GM20431 (cell line): ENCODE measurements at regions not wholly inside any gene's neighbourhood (a gene's known extent, or its start where the extent isn't known, plus 50 kb on each side); places are given as distances from the start of the nearest gene placed in this dataset.
"Not testable (repeated sequence)": the region's sequence is repeated elsewhere in the genome, so short reads cannot be mapped to it uniquely, and the experiment has no call there.

Experiments
- in situ Hi-C: fragments of 300-500 bp; cut with MseI, MboI; formaldehyde crosslinking; loops from one replicate; pipeline ENCODE4 v1.15.0; 2020; ENCODE audit warnings: low sequenced_read_pairs; ENCODE audit not compliant: unreplicated experiment

- in situ Hi-C loops: not testable (repeated sequence)
These were observed 230.5 kb downstream of the GOLGA6L6 start for GRCh38 chr15:20311014-20311680.

GRCh38 chr15:20310603-20311002, 231.0 kb downstream of the GOLGA6L6 start:
- in situ Hi-C loops: no loop called here

DNA sequence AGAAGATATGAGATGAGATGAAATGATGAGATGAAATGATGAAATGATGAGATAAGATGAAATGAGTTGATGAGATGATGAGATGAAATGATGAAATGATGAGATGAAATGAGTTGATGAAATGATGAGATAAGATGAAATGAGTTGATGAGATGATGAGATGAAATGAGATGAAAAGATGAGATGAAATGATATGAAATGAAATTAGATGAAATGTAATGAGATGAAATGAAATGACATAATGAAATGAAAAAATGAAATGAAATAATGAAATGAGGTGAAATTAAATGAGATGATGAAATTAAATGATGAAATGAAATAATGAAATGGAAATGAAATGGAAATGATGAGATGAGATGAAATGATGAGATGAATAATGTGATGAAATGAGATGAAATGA, 231.6 kb downstream of the GOLGA6L6 start:
- in situ Hi-C loops: not testable (repeated sequence)

GRCh38 chr15:20309395-20309794, 232.2 kb downstream of the GOLGA6L6 start:
- in situ Hi-C loops: not testable (repeated sequence)

DNA sequence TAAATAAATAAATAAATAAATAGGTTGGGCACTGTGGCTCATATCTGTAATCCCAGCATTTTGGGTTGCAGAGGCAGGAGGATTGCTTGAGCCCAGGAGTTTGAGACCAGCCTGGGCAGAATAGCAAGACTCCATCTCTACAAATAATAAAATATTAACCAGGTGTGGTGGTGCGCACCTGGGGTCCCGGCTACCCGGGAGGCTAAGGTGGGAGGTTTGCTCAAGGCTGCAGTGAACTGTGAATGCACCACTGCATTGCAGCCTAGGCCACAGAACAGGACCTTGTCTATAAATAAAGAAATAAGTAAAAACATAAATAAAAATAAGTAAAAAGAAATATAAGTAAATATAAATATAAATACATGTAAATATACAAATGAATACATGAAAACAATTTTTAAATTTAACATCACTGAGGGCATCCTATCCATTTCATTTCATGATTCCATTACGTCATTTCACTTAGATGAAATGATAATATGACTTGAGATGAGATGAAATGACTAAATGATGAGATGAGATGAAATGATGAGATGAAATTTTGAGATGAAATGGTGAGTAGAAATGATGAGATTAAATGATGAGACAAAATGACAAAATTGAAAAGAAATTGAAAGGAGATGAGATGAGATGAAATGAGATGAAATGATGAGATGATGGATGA, 233.4 kb downstream of the GOLGA6L6 start:
- in situ Hi-C loops: not testable (repeated sequence)

- in situ Hi-C loops: not testable (repeated sequence)
These were observed 234.5 kb downstream of the GOLGA6L6 start for GRCh38 chr15:20307137-20307536.

GRCh38 chr15:20306497-20307106, 235.0 kb downstream of the GOLGA6L6 start:
- in situ Hi-C loops: not testable (repeated sequence)

- in situ Hi-C loops: not testable (repeated sequence)
These were observed 235.7 kb downstream of the GOLGA6L6 start for GRCh38 chr15:20305912-20306311.

DNA sequence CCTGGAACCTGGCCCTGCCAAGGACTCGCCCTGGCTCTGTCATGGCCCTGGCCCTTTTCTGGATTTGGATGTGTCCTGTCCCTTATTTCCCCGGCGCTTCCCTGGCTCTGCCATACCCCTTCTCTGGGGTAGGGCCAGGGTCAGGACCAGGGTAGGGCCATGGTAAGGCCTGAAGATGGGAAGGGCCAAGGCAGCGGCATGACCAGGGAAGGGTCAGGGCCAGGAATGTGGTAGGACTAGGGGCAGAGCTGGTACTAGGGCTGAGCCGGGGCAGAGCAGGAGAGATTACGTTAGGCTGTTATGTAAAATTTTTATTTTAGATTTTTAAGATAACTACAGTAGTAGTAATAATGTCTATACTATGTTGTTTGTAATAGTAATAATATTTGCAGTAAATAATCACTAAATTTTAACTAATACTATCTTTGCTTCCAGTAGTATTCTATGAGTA, 236.6 kb downstream of the GOLGA6L6 start:
- in situ Hi-C loops: not testable (repeated sequence)

GRCh38 chr15:20304282-20305014, 237.2 kb downstream of the GOLGA6L6 start:
- in situ Hi-C loops: not testable (repeated sequence)

DNA sequence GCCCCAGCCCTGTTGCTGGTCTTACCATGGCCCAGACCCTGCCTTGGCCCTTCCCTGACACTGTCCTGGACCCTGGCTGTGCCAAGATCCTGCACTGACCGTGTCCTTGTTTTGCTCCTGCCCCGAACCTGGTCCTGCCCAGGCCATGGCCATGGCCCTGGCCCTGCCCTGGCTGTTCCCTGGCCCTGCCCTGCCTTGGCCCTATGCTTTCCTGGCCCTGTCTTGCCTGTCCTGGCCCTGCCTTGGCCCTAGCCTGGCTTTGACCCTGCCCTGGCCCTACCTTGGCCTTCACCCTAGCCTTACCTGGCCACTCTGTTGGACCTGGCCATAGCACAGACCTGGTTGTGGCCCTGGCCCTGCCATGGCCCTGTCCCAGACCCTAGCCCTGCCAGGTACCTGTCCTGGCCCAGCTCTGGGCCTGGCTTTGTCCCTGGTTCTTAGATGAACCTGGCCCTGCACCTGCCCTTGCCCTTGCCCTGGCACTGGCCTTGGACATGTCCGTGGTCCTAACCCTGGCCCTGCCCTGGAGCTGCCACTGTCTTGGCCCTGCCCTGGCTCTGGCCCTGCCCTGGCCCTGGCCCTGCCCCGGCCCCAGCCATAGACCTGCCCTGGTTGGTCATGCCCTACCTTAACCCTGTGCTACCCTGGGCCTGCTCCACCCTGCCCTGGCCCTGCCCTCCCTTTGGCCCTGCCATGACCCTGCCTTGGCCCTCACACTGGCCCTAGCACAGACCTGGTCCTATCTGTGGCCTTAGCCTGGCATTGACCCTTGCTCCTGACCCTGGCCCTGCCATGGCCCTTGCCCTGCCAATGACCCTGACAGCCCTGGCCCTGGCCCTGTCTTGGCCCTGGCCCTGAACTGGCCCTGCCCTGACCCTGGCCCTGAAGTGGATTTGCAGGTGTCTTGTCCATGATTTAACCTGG, 238.1 kb downstream of the GOLGA6L6 start:
- in situ Hi-C loops: not testable (repeated sequence)

DNA sequence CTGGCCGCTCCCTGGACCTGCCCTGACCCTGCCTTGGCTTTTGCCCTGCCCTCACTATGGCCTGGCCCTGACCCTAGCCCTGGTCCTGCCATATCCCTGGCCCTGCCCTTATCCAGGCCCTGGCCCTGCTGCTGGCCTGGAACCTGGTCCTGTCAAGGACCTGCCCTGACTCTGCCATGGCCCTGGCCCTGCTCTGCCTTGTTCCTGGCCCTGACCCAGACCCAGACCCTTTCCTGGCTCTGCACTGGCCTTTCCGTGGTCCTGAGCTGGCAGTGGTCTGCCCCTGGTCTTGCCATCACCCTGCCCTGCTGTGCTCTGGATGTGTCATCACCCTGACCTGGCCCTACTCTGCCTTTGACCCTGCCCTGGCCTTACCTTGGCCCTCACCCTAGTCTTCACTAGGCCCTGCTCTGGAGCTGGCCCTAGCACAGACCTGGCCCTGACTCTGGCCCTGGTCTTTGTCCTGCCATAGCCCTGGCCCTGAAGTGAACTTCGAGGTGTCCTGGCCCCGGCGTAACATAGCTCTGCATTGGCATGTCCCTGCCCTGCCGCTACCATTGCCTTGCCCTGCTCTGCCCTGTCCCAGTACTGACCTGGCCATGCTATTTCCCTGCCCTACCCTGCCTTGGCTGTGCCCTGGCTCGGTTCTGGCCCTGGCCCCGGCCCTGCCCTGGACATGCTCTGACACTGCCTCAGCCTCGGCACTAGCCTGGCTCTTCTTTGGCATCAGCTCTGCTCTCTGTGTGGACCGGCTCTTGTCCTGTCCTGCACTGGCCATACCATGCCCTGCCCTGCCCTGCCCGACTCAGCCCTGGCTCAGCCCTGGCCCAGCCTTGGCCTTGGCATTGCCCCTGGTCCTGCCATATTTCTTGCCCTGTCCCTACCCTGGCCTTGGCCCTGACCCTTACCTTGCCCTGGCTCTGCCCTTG, 239.2 kb downstream of the GOLGA6L6 start:
- in situ Hi-C loops: not testable (repeated sequence)

DNA sequence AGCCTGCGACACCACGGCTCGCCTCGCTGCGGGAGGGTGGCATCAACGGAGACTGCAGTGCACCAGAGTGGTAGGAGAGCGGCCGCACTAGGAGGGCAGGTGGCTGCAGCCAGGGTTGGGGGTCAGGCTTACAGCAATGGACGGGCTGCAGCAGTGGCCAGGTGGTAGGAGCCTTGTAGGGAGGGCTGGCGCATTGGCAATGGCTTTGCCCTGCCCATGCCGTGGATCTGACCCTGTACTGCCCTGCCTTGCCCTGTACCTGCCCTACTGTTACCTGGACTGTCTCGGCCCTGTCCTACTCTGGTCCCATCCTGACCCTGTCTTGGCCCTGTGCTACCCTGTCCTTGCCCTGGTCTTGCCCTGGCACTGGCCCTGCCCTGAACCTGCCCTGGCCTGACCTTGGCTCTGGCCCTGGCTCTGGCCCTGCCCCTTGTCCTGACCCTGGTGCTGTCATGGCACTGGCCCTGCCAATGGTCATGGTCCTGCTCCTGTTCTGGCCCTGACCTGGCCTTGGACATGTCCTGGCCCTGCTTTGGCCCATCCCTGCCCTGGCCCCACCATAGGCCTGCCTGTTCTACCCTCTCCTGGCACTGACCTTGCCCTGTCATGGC, 240.0 kb downstream of the GOLGA6L6 start:
- in situ Hi-C loops: not testable (repeated sequence)

GRCh38 chr15:20301041-20301390, 240.6 kb downstream of the GOLGA6L6 start:
- in situ Hi-C loops: not testable (repeated sequence)

- in situ Hi-C loops: not testable (repeated sequence)
These were observed 241.1 kb downstream of the GOLGA6L6 start for GRCh38 chr15:20300351-20301040.

GRCh38 chr15:20297603-20298123, 243.9 kb downstream of the GOLGA6L6 start:
- in situ Hi-C loops: not testable (repeated sequence)

DNA sequence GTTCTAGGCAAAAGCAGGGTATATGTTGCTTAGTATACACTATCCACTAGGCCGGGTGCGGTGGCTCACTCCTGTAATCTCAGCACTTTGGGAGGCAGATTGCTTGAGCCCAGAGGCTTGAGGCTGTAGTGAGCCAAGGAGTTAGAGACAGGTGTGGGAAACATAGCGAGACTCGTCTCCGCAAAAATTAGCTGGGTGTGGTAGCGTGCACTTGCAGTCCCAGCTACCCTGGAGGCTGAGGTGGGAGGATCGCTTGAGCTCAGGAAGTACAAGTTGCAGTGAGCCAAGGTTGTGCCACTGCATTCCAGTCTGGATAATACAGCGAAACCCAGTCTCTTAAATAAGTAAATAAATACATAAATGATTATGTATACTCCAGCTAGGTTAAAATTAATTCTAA, 245.3 kb downstream of the GOLGA6L6 start:
- in situ Hi-C loops: not testable (repeated sequence)
